ENCODE measurements at regions not wholly inside any gene's neighbourhood (a gene's known extent, or its start where the extent isn't known, plus 50 kb on each side); places are given as distances from the start of the nearest gene placed in this dataset.

- DNase-seq = no peak
Measured at GRCh38 chr9:515665-516064, 301.0 kb downstream of the DOCK8 start.

GRCh38 chr9:517993-518392 is 303.3 kb downstream of the DOCK8 start:
- DNase-seq = no peak

- DNase-seq = no peak
Measured at GRCh38 chr9:518540-518939, 303.9 kb downstream of the DOCK8 start.

GRCh38 chr9:519579-519978 is 304.9 kb downstream of the DOCK8 start:
- no peak for DNase-seq

GRCh38 chr9:520302-520701 is 305.6 kb downstream of the DOCK8 start:
- no peak for DNase-seq

GRCh38 chr9:522190-522589 is 307.5 kb downstream of the DOCK8 start:
- no peak for DNase-seq

GRCh38 chr9:522658-523057 is 308.0 kb downstream of the DOCK8 start:
- no peak for DNase-seq

GRCh38 chr9:523444-523843 is 308.8 kb downstream of the DOCK8 start:
- DNase-seq = no peak

- no peak for DNase-seq
Measured at GRCh38 chr9:524008-524407, 309.3 kb downstream of the DOCK8 start.

GRCh38 chr9:526904-527591 is 312.4 kb downstream of the DOCK8 start:
- DNase-seq = no peak

- DNase-seq = no peak
Measured at GRCh38 chr9:529731-530130, 311.8 kb upstream of the DMRT1 start.

- DNase-seq = no peak
Measured at GRCh38 chr9:530681-531080, 310.8 kb upstream of the DMRT1 start.

- DNase-seq = no peak
Measured at GRCh38 chr9:532707-533106, 308.8 kb upstream of the DMRT1 start.

GRCh38 chr9:534886-535285 is 306.6 kb upstream of the DMRT1 start:
- DNase-seq = no peak

- no peak for DNase-seq
Measured at GRCh38 chr9:535356-535755, 306.1 kb upstream of the DMRT1 start.

GRCh38 chr9:536597-537511 is 304.6 kb upstream of the DMRT1 start:
- no peak for DNase-seq

- no peak for DNase-seq
Measured at GRCh38 chr9:543478-543877, 298.0 kb upstream of the DMRT1 start.

- DNase-seq = no peak
Measured at GRCh38 chr9:545480-545879, 296.0 kb upstream of the DMRT1 start.

GRCh38 chr9:546235-546634 is 295.3 kb upstream of the DMRT1 start:
- no peak for DNase-seq

GRCh38 chr9:546797-547223 is 294.7 kb upstream of the DMRT1 start:
- DNase-seq = no peak

GRCh38 chr9:547314-547713 is 294.2 kb upstream of the DMRT1 start:
- DNase-seq = no peak

- no peak for DNase-seq
Measured at GRCh38 chr9:549455-549997, 292.0 kb upstream of the DMRT1 start.

- DNase-seq = no peak
Measured at GRCh38 chr9:550333-550732, 291.2 kb upstream of the DMRT1 start.
